ENCODE measurements at regions not wholly inside any gene's neighbourhood (a gene's known extent, or its start where the extent isn't known, plus 50 kb on each side); places are given as distances from the start of the nearest gene placed in this dataset.
"Not testable (repeated sequence)": the region's sequence is repeated elsewhere in the genome, so short reads cannot be mapped to it uniquely, and the experiment has no call there.

- WGBS, 3 donors: 90 to 98% (median 92%) methylated on average over 1 of the region's 1 CpG
These were observed 161.0 kb upstream of the C11orf58 start for GRCh38 chr11:16577490-16577889.

GRCh38 chr11:16574889-16575288 is 163.6 kb upstream of the C11orf58 start:
- ATAC-seq; intact Hi-C loops (cut with DNase I): not testable (repeated sequence)

More at GRCh38 chr11:16577490-16577889, 161.0 kb upstream of the C11orf58 start:
- DNase-seq: no peak
- intact Hi-C loops (cut with DNase I): no loop called here
- Histone ChIP-seq H3K36me3 (ENCODE audit: insufficient read depth in 1 of 2, low read depth in 1 of 2) (no peaks in the 10 kb centered on the region), H3K27ac (no peak overlapping the region), H3K4me3 (no peak overlapping the region), H3K9me3 (no peaks in the 10 kb centered on the region), H3K27me3 (ENCODE audit: insufficient read depth in 3 of 3, low read length in 2 of 3) (no peaks in the 10 kb centered on the region), H3K4me1 (peaks cover 28% of the 10 kb centered on the region)
- TF ChIP-seq CTCF (IDR thresholded peaks at IDR 0.05): no peak
- no peak for ATAC-seq

GRCh38 chr11:16572945-16573344 is 165.5 kb upstream of the C11orf58 start:
- no peak for DNase-seq
- no peaks in the 10 kb centered on the region for H3K27me3 ChIP-seq (ENCODE audit: insufficient read depth in 3 of 3, low read length in 2 of 3)
- intact Hi-C loops (cut with DNase I): no loop called here
- H3K27ac ChIP-seq: peak overlapping the region; percentile 57
- TF ChIP-seq CTCF (IDR thresholded peaks at IDR 0.05): no peak
- no peaks in the 10 kb centered on the region for H3K36me3 ChIP-seq (ENCODE audit: insufficient read depth in 1 of 2, low read depth in 1 of 2)
- ATAC-seq: peak; percentile 81 to 100 (median 100)
- H3K4me3 ChIP-seq: peak overlapping the region; percentile 29
- peaks cover 33% of the 10 kb centered on the region for H3K4me1 ChIP-seq
- no peaks in the 10 kb centered on the region for H3K9me3 ChIP-seq

More at GRCh38 chr11:16574889-16575288, 163.6 kb upstream of the C11orf58 start:
- H3K9me3 ChIP-seq; DNase-seq; H3K27ac ChIP-seq; H3K4me3 ChIP-seq; H3K36me3 ChIP-seq (ENCODE audit: insufficient read depth in 1 of 2, low read depth in 1 of 2); H3K27me3 ChIP-seq (ENCODE audit: insufficient read depth in 3 of 3, low read length in 2 of 3): not testable (repeated sequence)
- peaks cover 36% of the 10 kb centered on the region for H3K4me1 ChIP-seq
- WGBS, 3 donors: 87 to 98% (median 91%) methylated on average over 2 of the region's 2 CpGs

GRCh38 chr11:16561150-16561549 is 177.3 kb upstream of the C11orf58 start:
- ATAC-seq (no peak), DNase-seq (no peak)

GRCh38 chr11:16558494-16558893 is 180.0 kb upstream of the C11orf58 start:
- Histone ChIP-seq H3K4me1 (peaks cover 55% of the 10 kb centered on the region), H3K36me3 (ENCODE audit: insufficient read depth in 1 of 2, low read depth in 1 of 2) (no peaks in the 10 kb centered on the region), H3K4me3 (no peak overlapping the region), H3K9me3 (no peaks in the 10 kb centered on the region), H3K27me3 (ENCODE audit: insufficient read depth in 3 of 3, low read length in 2 of 3) (no peaks in the 10 kb centered on the region), H3K27ac (no peak overlapping the region)
- ATAC-seq (peak in 3 of 4 donors; percentile 62 to 83 (median 68)), DNase-seq (no peak)
- TF ChIP-seq CTCF (IDR thresholded peaks at IDR 0.05): no peak
- intact Hi-C loops (cut with DNase I): no loop called here
- 29 to 34% (median 31%) methylated on average over 1 of the region's 1 CpG for WGBS, 3 donors

More at GRCh38 chr11:16561150-16561549, 177.3 kb upstream of the C11orf58 start:
- peaks cover 44% of the 10 kb centered on the region for H3K4me1 ChIP-seq
- intact Hi-C loops (cut with DNase I): no loop called here
- peak overlapping the region; percentile 31 for H3K27ac ChIP-seq
- no peaks in the 10 kb centered on the region for H3K9me3 ChIP-seq
- H3K27me3 ChIP-seq (ENCODE audit: insufficient read depth in 3 of 3, low read length in 2 of 3): no peaks in the 10 kb centered on the region
- no peak overlapping the region for H3K4me3 ChIP-seq
- no peak for TF ChIP-seq CTCF (IDR thresholded peaks at IDR 0.05)
- H3K36me3 ChIP-seq (ENCODE audit: insufficient read depth in 1 of 2, low read depth in 1 of 2): no peaks in the 10 kb centered on the region
